H1 (cell line): ENCODE measurements at regions not wholly inside any gene's neighbourhood (a gene's known extent, or its start where the extent isn't known, plus 50 kb on each side); places are given as distances from the start of the nearest gene placed in this dataset.

Experiments used
- CTCF ChIA-PET: fragments of 300-600 bp; sonication (Branson Sonifier 250); formaldehyde crosslinking; loops from one replicate; lab custom pipeline; 2021; ENCODE audit not compliant: partially characterized antibody; lab: Charles Lee
- POLR2A ChIA-PET: fragments of 300-600 bp; sonication (Branson Sonifier 250); formaldehyde crosslinking; loops from one replicate; lab custom pipeline; 2021; ENCODE audit warnings: inconsistent platforms; ENCODE audit not compliant: partially characterized antibody; lab: Charles Lee
- DNase-seq, 2 experiments: peaks; one replicate each; pipeline versions ENCODE4 v3.0.0 to v3.0.0-alpha.2; 2010 to 2022; ENCODE audit warnings: low spot score in 2 of 2, low read depth in 1 of 2, mixed read lengths in 1 of 2
- FAIRE-seq: peaks from 2 replicates; lab custom pipeline; 2011; peaks lifted over from hg19 to GRCh38; lab: Jason Lieb, UNC
- H2AFZ ChIP-seq: 2 replicates; pipeline ENCODE4 v1.8.1; 2012; ENCODE audit warnings: low read length, inconsistent platforms
- H2AK5ac ChIP-seq: 2 replicates; pipeline ENCODE4 v1.6.1; 2013; ENCODE audit warnings: low read depth, low read length
- H2BK120ac ChIP-seq: replicated peaks from 2 replicates; pipeline ENCODE3; 2013; ENCODE audit warnings: low read depth, low read length, inconsistent platforms
- H2BK12ac ChIP-seq: 2 replicates; pipeline ENCODE4 v1.6.1; 2013; ENCODE audit warnings: low read depth, low read length
- H2BK15ac ChIP-seq: 2 replicates; pipeline ENCODE4 v1.6.1; 2013; ENCODE audit warnings: low read length
- H2BK20ac ChIP-seq: 2 replicates; pipeline ENCODE4 v1.6.1; 2013; ENCODE audit warnings: low read length
- H2BK5ac ChIP-seq: 2 replicates; pipeline ENCODE4 v1.6.1; 2013; ENCODE audit warnings: low read depth, low read length
- H3K14ac ChIP-seq: 2 replicates; pipeline ENCODE4 v1.6.1; 2013; ENCODE audit warnings: inconsistent platforms; ENCODE audit not compliant: insufficient read length
- H3K18ac ChIP-seq: 2 replicates; pipeline ENCODE4 v1.6.1; 2013; ENCODE audit warnings: low read length; ENCODE audit errors: extremely low read depth
- H3K23ac ChIP-seq: 2 replicates; pipeline ENCODE4 v1.6.1; 2013; ENCODE audit warnings: inconsistent platforms; ENCODE audit not compliant: insufficient read length
- H3K23me2 ChIP-seq: 2 replicates; pipeline ENCODE4 v1.6.1; 2013; ENCODE audit warnings: low read depth, low read length
- H3K27ac ChIP-seq: 2 replicates; pipeline ENCODE4 v1.6.1; 2011; ENCODE audit warnings: low read depth, low read length, inconsistent platforms
- H3K27me3 ChIP-seq, 4 experiments: replicated peaks in 1 of 4; 1 replicate in 1 of 4; 2 replicates in 3 of 4; pipeline versions ENCODE4 v1.6.1 to v1.8.1; 2011 to 2013; ENCODE audit warnings: low read length in 3 of 4, mild to moderate bottlenecking in 3 of 4, inconsistent platforms in 2 of 4, mixed read lengths in 2 of 4, moderate library complexity in 1 of 4; ENCODE audit not compliant: control insufficient read depth in 3 of 4, insufficient read depth in 3 of 4; ENCODE audit errors: extremely low read depth in 1 of 4
- H3K36me3 ChIP-seq, 4 experiments: 2 replicates each; pipeline versions ENCODE4 v1.6.1 to v1.8.1; 2011 to 2013; ENCODE audit warnings: mild to moderate bottlenecking in 4 of 4, low read length in 3 of 4, moderate library complexity in 2 of 4, control low read depth in 1 of 4, inconsistent platforms in 1 of 4; ENCODE audit not compliant: insufficient read depth in 4 of 4, control insufficient read depth in 2 of 4
- H3K4ac ChIP-seq: replicated peaks from 2 replicates; pipeline ENCODE3; 2013; ENCODE audit warnings: low read length, low read depth, mixed read lengths, inconsistent platforms; ENCODE audit not compliant: insufficient read length
- H3K4me1 ChIP-seq, 4 experiments: replicated peaks in 1 of 4; 1 replicate in 1 of 4; 2 replicates in 3 of 4; pipeline versions ENCODE4 v1.6.1 to v1.8.1; 2011 to 2013; ENCODE audit warnings: low read length in 3 of 4, inconsistent platforms in 2 of 4, mixed read lengths in 1 of 4; ENCODE audit not compliant: insufficient read depth in 4 of 4, control insufficient read depth in 3 of 4
- H3K4me2 ChIP-seq, 2 experiments: 2 replicates each; pipeline versions ENCODE4 v1.6.1 to v1.8.1; 2011 to 2013; ENCODE audit warnings: low read depth in 2 of 2, low read length in 2 of 2, control low read depth in 1 of 2, inconsistent platforms in 1 of 2, mild to moderate bottlenecking in 1 of 2; ENCODE audit not compliant: insufficient read depth in 1 of 2
- H3K4me3 ChIP-seq, 4 experiments: fragments of 200-600, 300-600 bp in 1 of 4; sonication (generic), shearing (Covaris generic), sonication (Bioruptor Twin) in 1 of 4; 2 replicates each; pipeline versions ENCODE4 v1.5.1 to v1.8.1; 2011 to 2016; ENCODE audit warnings: low read length in 4 of 4, low read depth in 3 of 4, control low read depth in 2 of 4, inconsistent platforms in 2 of 4, mild to moderate bottlenecking in 2 of 4, mixed read lengths in 1 of 4, moderate library complexity in 1 of 4; ENCODE audit not compliant: insufficient read depth in 2 of 4; ENCODE audit errors: extremely low read depth in 1 of 4
- H3K56ac ChIP-seq: replicated peaks from 2 replicates; pipeline ENCODE3; 2013; ENCODE audit warnings: low read depth, mild to moderate bottlenecking, mixed read lengths, low read length, inconsistent platforms; ENCODE audit not compliant: insufficient read length
- H3K79me1 ChIP-seq: 2 replicates; pipeline ENCODE4 v1.6.1; 2013; ENCODE audit warnings: low read depth, low read length, control low read depth
- H3K79me2 ChIP-seq, 2 experiments: 2 replicates each; pipeline versions ENCODE4 v1.6.1 to v1.8.1; 2012 to 2013; ENCODE audit warnings: low read length in 2 of 2, mild to moderate bottlenecking in 2 of 2, inconsistent platforms in 1 of 2; ENCODE audit not compliant: insufficient read depth in 2 of 2, control insufficient read depth in 1 of 2
- H3K9ac ChIP-seq, 4 experiments: replicated peaks in 1 of 4; 1 replicate in 1 of 4; 2 replicates in 3 of 4; pipeline versions ENCODE4 v1.6.1 to v1.8.1; 2011 to 2013; ENCODE audit warnings: low read depth in 3 of 4, low read length in 3 of 4, control low read depth in 2 of 4, mild to moderate bottlenecking in 2 of 4, moderate library complexity in 2 of 4, inconsistent platforms in 1 of 4; ENCODE audit errors: extremely low read depth in 1 of 4
- H3K9me3 ChIP-seq, 2 experiments: 2 replicates each; pipeline versions ENCODE4 v1.6.1 to v1.8.1; 2012 to 2013; ENCODE audit warnings: mild to moderate bottlenecking in 2 of 2, moderate library complexity in 2 of 2, control low read depth in 1 of 2, inconsistent platforms in 1 of 2, low read depth in 1 of 2, low read length in 1 of 2, mixed read lengths in 1 of 2; ENCODE audit not compliant: insufficient read depth in 2 of 2
- H4K20me1 ChIP-seq, 2 experiments: replicated peaks in 1 of 2; 2 replicates each; pipeline versions ENCODE3 to v1.8.1; 2011 to 2013; ENCODE audit warnings: inconsistent platforms in 2 of 2, low read length in 2 of 2, mild to moderate bottlenecking in 1 of 2; ENCODE audit not compliant: insufficient read depth in 2 of 2, control insufficient read depth in 1 of 2
- H4K5ac ChIP-seq: 2 replicates; pipeline ENCODE4 v1.6.1; 2013; ENCODE audit warnings: low read length, low read depth, mixed read lengths, inconsistent platforms; ENCODE audit not compliant: insufficient read length
- H4K8ac ChIP-seq: 2 replicates; pipeline ENCODE4 v1.8.0; 2013; ENCODE audit warnings: mild to moderate bottlenecking, moderate library complexity, low read length, inconsistent platforms; ENCODE audit not compliant: insufficient read depth; ENCODE audit errors: extremely low read depth
- H4K91ac ChIP-seq: replicated peaks from 2 replicates; pipeline ENCODE3; 2013; ENCODE audit warnings: low read length, mixed read lengths, inconsistent platforms; ENCODE audit not compliant: insufficient read length
- ASH2L ChIP-seq: fragments of 200-600, 300-600 bp; sonication (generic); IDR thresholded peaks from one replicate; pipeline ENCODE4 v1.7.1; 2017; ENCODE audit warnings: low read length
- CEBPB ChIP-seq: IDR thresholded peaks from 2 replicates; pipeline ENCODE4 v1.6.1; 2012; ENCODE audit warnings: low read depth, low read length
- CTBP2 ChIP-seq: IDR thresholded peaks from 2 replicates; pipeline ENCODE4 v1.7.0; 2011; ENCODE audit warnings: borderline replicate concordance, mild to moderate bottlenecking, moderate library complexity, mixed read lengths, low read length; ENCODE audit not compliant: insufficient read depth, insufficient read length
- EP300 ChIP-seq, 2 experiments: IDR thresholded peaks; 1 replicate in 1 of 2; 2 replicates in 1 of 2; pipeline ENCODE4 v1.6.1; 2011 to 2012; ENCODE audit warnings: low read depth in 2 of 2, low read length in 2 of 2, mild to moderate bottlenecking in 2 of 2, borderline replicate concordance in 1 of 2, inconsistent platforms in 1 of 2, moderate library complexity in 1 of 2
- EZH2 ChIP-seq: fragments of 200-600 bp; sonication (generic); IDR thresholded peaks from 2 replicates; pipeline ENCODE4 v1.7.1; 2012; ENCODE audit warnings: low read depth, mild to moderate bottlenecking, moderate library complexity, low read length, inconsistent platforms; ENCODE audit not compliant: severe bottlenecking
- JUN ChIP-seq: IDR thresholded peaks from 2 replicates; pipeline ENCODE4 v1.6.1; 2011; ENCODE audit warnings: low read depth, mild to moderate bottlenecking, improper control_type of control experiment, low read length
- POU5F1 ChIP-seq: IDR thresholded peaks from 2 replicates; pipeline ENCODE4 v1.6.1; 2011; ENCODE audit warnings: low read depth, mild to moderate bottlenecking, low read length, moderate library complexity
- RFX5 ChIP-seq: IDR thresholded peaks from 2 replicates; pipeline ENCODE4 v1.6.1; 2011; ENCODE audit warnings: low read depth, low read length, improper control_type of control experiment, borderline replicate concordance
- RXRA ChIP-seq: IDR thresholded peaks from 2 replicates; pipeline ENCODE4 v1.6.1; 2011; ENCODE audit warnings: low read depth, mild to moderate bottlenecking, low read length, moderate library complexity; ENCODE audit not compliant: insufficient read depth
- SIN3A ChIP-seq, 2 experiments: IDR thresholded peaks in 1 of 2; conservative IDR thresholded peaks in 1 of 2; 2 replicates each; pipeline ENCODE4 v1.6.1; 2011 to 2012; ENCODE audit warnings: low read length in 2 of 2, improper control_type of control experiment in 1 of 2, low read depth in 1 of 2, mild to moderate bottlenecking in 1 of 2
- SP2 ChIP-seq: IDR thresholded peaks from 2 replicates; pipeline ENCODE4 v1.6.1; 2012; ENCODE audit warnings: mild to moderate bottlenecking, low read length, inconsistent platforms
- SRF ChIP-seq: IDR thresholded peaks from 2 replicates; pipeline ENCODE4 v1.6.1; 2011; ENCODE audit warnings: mild to moderate bottlenecking, low read depth, low read length, moderate library complexity
- TBP ChIP-seq: IDR thresholded peaks from 2 replicates; pipeline ENCODE4 v1.6.1; 2011; ENCODE audit warnings: low read depth, low read length, improper control_type of control experiment
- WGBS, 2 experiments: shearing (Covaris generic) in 1 of 2; methylation state at CpG; one replicate each; pipeline versions ENCODE4 v1.1.6 to v1.1.7; 2013 to 2015; ENCODE audit warnings: low lambda C conversion rate in 2 of 2, mixed read lengths in 2 of 2, inconsistent platforms in 1 of 2, low coverage in 1 of 2, missing lambda C conversion rate in 1 of 2; ENCODE audit not compliant: insufficient replicate concordance in 2 of 2, insufficient coverage in 1 of 2, insufficient read length in 1 of 2; ENCODE audit errors: extremely low coverage in 1 of 2, missing lambda C conversion rate in 1 of 2; 5-methylcytosine and 5-hydroxymethylcytosine counted together
- TF ChIP-seq, protein P1 (sequence below): IDR thresholded peaks from 2 replicates; pipeline ENCODE4 v1.6.1; 2012; ENCODE audit warnings: inconsistent platforms

DNA sequence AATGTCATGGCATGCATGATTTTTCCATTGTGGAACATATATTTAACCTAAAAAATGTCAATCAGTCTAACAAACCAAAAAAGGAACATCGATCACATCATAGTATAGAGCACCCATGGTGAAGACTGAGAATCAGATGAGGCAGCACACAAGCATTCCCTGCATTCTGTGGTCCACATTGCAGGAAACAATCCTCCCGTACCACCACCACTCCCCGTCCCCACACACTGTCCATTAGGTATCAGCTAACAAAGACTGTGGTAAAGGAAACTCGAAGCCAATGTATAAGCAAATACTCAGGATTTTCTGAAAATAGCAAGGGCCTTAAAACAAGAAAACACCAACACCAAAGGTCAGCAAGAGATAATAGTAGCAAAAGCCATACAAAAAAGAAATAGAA, 1104.4 kb upstream of the SEMA6A start:
- Histone ChIP-seq H2BK15ac (no peak overlapping the region), H4K5ac (no peak overlapping the region), H4K20me1 (no peaks in the 10 kb centered on the region), H3K14ac (no peak overlapping the region), H3K4me3 (no peak overlapping the region), H3K23me2 (no peaks in the 10 kb centered on the region), H3K4ac (no peak overlapping the region), H4K91ac (no peak overlapping the region), H3K36me3 (no peaks in the 10 kb centered on the region), H3K4me2 (no peak overlapping the region), H3K27me3 (no peaks in the 10 kb centered on the region), H2BK5ac (no peak overlapping the region), H2BK20ac (no peak overlapping the region), H3K56ac (no peak overlapping the region), H3K18ac (no peak overlapping the region), H2AK5ac (no peak overlapping the region), H3K9me3 (no peaks in the 10 kb centered on the region), H3K4me1 (no peaks in the 10 kb centered on the region), H2BK120ac (no peak overlapping the region), H2AFZ (peak overlapping the region; percentile 37; the same call in 1 of the 2 replicates), H3K23ac (no peak overlapping the region), H3K27ac (no peak overlapping the region), H3K9ac (no peak overlapping the region), H3K79me1 (no peaks in the 10 kb centered on the region), H4K8ac (no peak overlapping the region), H2BK12ac (no peak overlapping the region), H3K79me2 (no peaks in the 10 kb centered on the region)
- 96% methylated on average over 4 of the region's 4 CpGs; no CpG with 5 or more reads in 1 of the 2 experiments for WGBS, 2 experiments
- ChIA-PET CTCF (no interaction called here), POLR2A (no interaction called here)
- FAIRE-seq (no peak), DNase-seq (no peak)
- TF ChIP-seq SP2 (no peak), JUN (no peak), POU5F1 (no peak), SIN3A (conservative IDR thresholded peaks at IDR 0.05 in 1 of 2, IDR thresholded peaks at IDR 0.05 in 1 of 2; ENCODE audit: low read depth in 1 of 2, low read length in 2 of 2) (no peak), CTBP2 (no peak), EP300 (IDR thresholded peaks at IDR 0.05; ENCODE audit: borderline replicate concordance in 1 of 2, low read depth in 2 of 2, low read length in 2 of 2) (no peak), CEBPB (no peak), TBP (no peak), RFX5 (no peak), EZH2 (no peak), ASH2L (no peak), SRF (no peak), RXRA (no peak)
- TF ChIP-seq, protein P1, sequence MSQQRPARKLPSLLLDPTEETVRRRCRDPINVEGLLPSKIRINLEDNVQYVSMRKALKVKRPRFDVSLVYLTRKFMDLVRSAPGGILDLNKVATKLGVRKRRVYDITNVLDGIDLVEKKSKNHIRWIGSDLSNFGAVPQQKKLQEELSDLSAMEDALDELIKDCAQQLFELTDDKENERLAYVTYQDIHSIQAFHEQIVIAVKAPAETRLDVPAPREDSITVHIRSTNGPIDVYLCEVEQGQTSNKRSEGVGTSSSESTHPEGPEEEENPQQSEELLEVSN = no peak
